OCI-LY1 (cell line): ENCODE measurements at regions not wholly inside any gene's neighbourhood (a gene's known extent, or its start where the extent isn't known, plus 50 kb on each side); places are given as distances from the start of the nearest gene placed in this dataset.
"Not testable (repeated sequence)": the region's sequence is repeated elsewhere in the genome, so short reads cannot be mapped to it uniquely, and the experiment has no call there.

Experiments used
- H2AFZ ChIP-seq: fragments of 200-600 bp; sonication (generic), shearing (Covaris generic); 2 replicates; pipeline ENCODE4 v1.6.0; 2014; ENCODE audit warnings: antibody characterized with exemption, mild to moderate bottlenecking, low read length
- H3F3A ChIP-seq: fragments of 200-600 bp; sonication (generic), shearing (Covaris generic); 2 replicates; pipeline ENCODE4 v1.6.0; 2014; ENCODE audit warnings: mild to moderate bottlenecking, antibody characterized with exemption, low read length, moderate library complexity; ENCODE audit not compliant: insufficient read depth
- H3K27ac ChIP-seq: fragments of 200-600 bp; sonication (generic); 2 replicates; pipeline ENCODE4 v1.5.1; 2014; ENCODE audit warnings: low read length, mixed run types, mild to moderate bottlenecking, low read depth; ENCODE audit not compliant: poor library complexity, severe bottlenecking
- H3K27me3 ChIP-seq: fragments of 200-600 bp; sonication (generic); 2 replicates; pipeline ENCODE4 v1.6.0; 2014; ENCODE audit warnings: antibody characterized with exemption, mild to moderate bottlenecking, low read length, moderate library complexity; ENCODE audit not compliant: insufficient read depth
- H3K36me3 ChIP-seq: fragments of 200-600 bp; sonication (generic); 2 replicates; pipeline ENCODE4 v1.6.1; 2014; ENCODE audit warnings: mild to moderate bottlenecking, antibody characterized with exemption, low read length, moderate library complexity, mixed read lengths; ENCODE audit not compliant: insufficient read depth
- H3K4me1 ChIP-seq: fragments of 200-600 bp; sonication (generic); 2 replicates; pipeline ENCODE4 v1.5.1; 2014; ENCODE audit warnings: mild to moderate bottlenecking, low read length, moderate library complexity; ENCODE audit not compliant: insufficient read depth, severe bottlenecking
- H3K4me2 ChIP-seq: fragments of 200-600 bp; sonication (generic), shearing (Covaris generic); 2 replicates; pipeline ENCODE4 v1.6.1; 2014; ENCODE audit warnings: low read length
- H3K4me3 ChIP-seq: fragments of 200-600 bp; sonication (generic); 2 replicates; pipeline ENCODE4 v1.5.1; 2014; ENCODE audit warnings: low read length, low read depth, mild to moderate bottlenecking, mixed read lengths; ENCODE audit not compliant: poor library complexity, severe bottlenecking
- H3K79me2 ChIP-seq: fragments of 200-600 bp; shearing (Covaris generic); 2 replicates; pipeline ENCODE4 v1.6.1; 2016; ENCODE audit warnings: mixed run types, low read length, mixed read lengths; ENCODE audit not compliant: insufficient read depth
- H3K9ac ChIP-seq: fragments of 200-600 bp; sonication (generic), shearing (Covaris generic); 2 replicates; pipeline ENCODE4 v1.6.1; 2014; ENCODE audit warnings: mild to moderate bottlenecking, low read length, mixed read lengths
- H3K9me2 ChIP-seq: fragments of 200-600 bp; sonication (generic), shearing (Covaris generic); 2 replicates; pipeline ENCODE4 v1.6.1; 2014; ENCODE audit warnings: low read depth, mild to moderate bottlenecking, low read length, mixed read lengths
- H3K9me3 ChIP-seq: fragments of 200-600 bp; shearing (Covaris generic); 2 replicates; pipeline ENCODE4 v1.6.1; 2014; ENCODE audit warnings: low read length, mixed read lengths
- H4K20me1 ChIP-seq: fragments of 200-600 bp; sonication (generic), shearing (Covaris generic); 2 replicates; pipeline ENCODE4 v1.6.0; 2016; ENCODE audit warnings: mild to moderate bottlenecking, low read length; ENCODE audit not compliant: insufficient read depth
- EZH2 ChIP-seq: fragments of 200-600 bp; sonication (generic), shearing (Covaris generic); IDR thresholded peaks from 2 replicates; pipeline ENCODE4 v1.8.0; 2017; ENCODE audit warnings: borderline replicate concordance, mixed run types, mild to moderate bottlenecking, antibody characterized with exemption, low read length, moderate library complexity, mixed read lengths
- TF ChIP-seq, protein P1 (sequence below): fragments of 200-600 bp; sonication (generic), shearing (Covaris generic); IDR thresholded peaks from 2 replicates; pipeline ENCODE4 v1.5.1; 2017; ENCODE audit warnings: mild to moderate bottlenecking, antibody characterized with exemption, low read length, moderate library complexity, mixed read lengths

DNA sequence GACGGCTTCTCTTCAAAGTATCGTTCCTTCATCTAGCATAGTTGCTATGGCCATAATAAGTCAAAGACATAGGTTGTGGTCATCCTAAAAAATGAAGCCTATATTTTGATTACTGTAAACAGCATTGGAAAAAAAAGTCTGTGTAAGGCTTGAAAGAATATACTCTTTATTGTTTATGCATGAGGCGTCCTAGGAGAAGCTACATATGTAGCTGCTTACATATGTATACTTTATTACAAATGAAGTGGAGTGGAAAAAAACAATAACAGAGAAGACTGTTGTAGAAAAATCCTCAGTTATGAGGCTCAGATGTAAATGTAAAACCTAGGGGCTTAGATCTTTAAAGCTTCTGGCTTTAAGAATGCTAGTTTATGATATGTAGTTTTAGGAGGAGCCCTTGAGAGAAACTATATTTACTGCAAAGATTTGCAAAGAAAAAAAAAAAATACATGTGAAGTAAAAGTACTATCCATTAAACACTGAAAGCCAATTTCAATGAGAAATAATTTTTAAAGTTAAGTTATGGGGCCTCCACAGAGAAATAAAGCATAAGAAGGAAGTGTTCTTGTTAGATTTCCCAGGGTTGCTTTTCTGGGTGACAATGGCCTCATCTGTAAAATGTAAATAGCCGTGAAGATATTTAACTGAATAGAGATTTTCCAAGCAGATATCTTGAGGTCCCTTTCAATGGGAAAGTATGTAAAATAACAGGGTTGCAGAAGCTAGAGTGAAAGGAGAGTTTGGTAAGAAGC lies 598.2 kb downstream of the TRIML1 start:
- H3K4me1 ChIP-seq: no peaks in the 10 kb centered on the region
- H3K4me2 ChIP-seq: no peak overlapping the region
- H3K36me3 ChIP-seq: no peaks in the 10 kb centered on the region
- no peak overlapping the region for H3K4me3 ChIP-seq
- no peaks in the 10 kb centered on the region for H3K27me3 ChIP-seq
- H3K9me3 ChIP-seq: no peaks in the 10 kb centered on the region
- H3K9ac ChIP-seq: no peak overlapping the region
- no peaks in the 10 kb centered on the region for H4K20me1 ChIP-seq
- H2AFZ ChIP-seq: no peak overlapping the region
- H3K79me2 ChIP-seq: no peaks in the 10 kb centered on the region
- TF ChIP-seq EZH2: no peak
- TF ChIP-seq, protein P1, sequence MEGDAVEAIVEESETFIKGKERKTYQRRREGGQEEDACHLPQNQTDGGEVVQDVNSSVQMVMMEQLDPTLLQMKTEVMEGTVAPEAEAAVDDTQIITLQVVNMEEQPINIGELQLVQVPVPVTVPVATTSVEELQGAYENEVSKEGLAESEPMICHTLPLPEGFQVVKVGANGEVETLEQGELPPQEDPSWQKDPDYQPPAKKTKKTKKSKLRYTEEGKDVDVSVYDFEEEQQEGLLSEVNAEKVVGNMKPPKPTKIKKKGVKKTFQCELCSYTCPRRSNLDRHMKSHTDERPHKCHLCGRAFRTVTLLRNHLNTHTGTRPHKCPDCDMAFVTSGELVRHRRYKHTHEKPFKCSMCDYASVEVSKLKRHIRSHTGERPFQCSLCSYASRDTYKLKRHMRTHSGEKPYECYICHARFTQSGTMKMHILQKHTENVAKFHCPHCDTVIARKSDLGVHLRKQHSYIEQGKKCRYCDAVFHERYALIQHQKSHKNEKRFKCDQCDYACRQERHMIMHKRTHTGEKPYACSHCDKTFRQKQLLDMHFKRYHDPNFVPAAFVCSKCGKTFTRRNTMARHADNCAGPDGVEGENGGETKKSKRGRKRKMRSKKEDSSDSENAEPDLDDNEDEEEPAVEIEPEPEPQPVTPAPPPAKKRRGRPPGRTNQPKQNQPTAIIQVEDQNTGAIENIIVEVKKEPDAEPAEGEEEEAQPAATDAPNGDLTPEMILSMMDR: no peak
- H3K9me2 ChIP-seq: no peaks in the 10 kb centered on the region
- H3F3A ChIP-seq: no peaks in the 10 kb centered on the region
- no peak overlapping the region for H3K27ac ChIP-seq

DNA sequence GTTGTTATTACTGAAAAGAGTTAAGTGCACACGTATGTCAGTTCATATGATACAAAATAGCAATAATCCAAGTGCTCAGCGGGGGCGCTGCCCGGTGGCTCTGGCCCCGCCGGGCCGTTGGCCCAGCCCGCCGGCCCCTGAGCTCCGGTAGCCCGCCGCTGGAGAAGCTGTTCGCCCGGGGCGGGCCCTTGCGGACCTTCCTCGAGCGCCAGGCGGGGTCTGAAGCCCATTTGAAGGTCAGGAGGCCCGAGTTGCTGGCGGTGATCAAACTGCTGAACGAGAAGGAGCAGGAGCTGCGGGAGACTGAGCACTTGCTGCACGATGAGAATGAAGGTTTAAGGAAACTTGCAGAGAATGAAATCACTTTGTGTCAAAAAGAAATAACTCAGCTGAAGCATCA lies 599.0 kb downstream of the TRIML1 start:
- not testable (repeated sequence) for H3K9me3 ChIP-seq, H3K27me3 ChIP-seq, H2AFZ ChIP-seq, H4K20me1 ChIP-seq, H3K9ac ChIP-seq, H3K79me2 ChIP-seq, H3F3A ChIP-seq, H3K4me2 ChIP-seq, H3K9me2 ChIP-seq, H3K4me1 ChIP-seq, H3K36me3 ChIP-seq, H3K27ac ChIP-seq
- H3K4me3 ChIP-seq: peak overlapping the region; percentile 57

DNA sequence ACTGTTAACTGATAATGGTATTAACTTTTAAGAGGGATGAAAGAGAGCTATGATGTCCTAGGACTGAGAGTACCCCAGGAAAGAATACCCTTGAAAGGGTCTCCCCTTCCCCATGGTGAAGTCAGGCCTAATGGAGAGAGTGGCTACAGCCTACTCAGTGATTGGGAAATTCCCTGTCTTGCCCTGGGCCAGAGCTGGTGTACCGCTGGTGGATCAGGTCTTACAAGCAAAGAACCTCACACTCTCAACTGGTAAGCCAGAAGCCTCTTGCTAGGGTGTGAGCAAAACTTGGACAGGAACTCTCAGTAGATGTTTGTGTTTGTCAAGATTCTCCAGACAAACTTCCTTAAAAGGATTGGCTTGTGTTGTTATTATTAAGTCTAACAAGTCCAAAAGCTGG lies 600.9 kb downstream of the TRIML1 start:
- H3K9ac ChIP-seq, H3K4me2 ChIP-seq, H3F3A ChIP-seq, H3K36me3 ChIP-seq, H3K79me2 ChIP-seq, H4K20me1 ChIP-seq, H3K9me3 ChIP-seq, H3K4me3 ChIP-seq, H3K27ac ChIP-seq, H3K9me2 ChIP-seq, H3K4me1 ChIP-seq, H3K27me3 ChIP-seq, H2AFZ ChIP-seq: not testable (repeated sequence)

DNA sequence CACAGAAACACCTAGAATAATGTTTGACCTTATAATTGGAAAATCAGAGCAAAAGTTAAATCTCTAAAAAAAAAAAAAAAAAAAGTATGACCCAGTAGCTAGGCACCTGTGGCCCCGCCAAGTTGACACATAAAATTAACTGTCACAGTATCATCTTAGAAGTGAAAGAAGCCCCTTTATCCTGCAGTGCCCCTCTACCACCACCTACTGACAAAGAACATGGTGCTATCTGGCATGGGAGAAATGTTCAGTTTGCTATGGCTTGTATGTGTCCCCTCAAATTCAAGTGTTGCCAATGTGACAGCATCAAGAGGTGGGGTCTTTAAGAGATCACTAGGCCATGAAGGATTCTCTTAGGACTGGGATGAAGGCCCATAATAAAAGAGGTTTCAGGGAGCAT lies 601.5 kb downstream of the TRIML1 start:
- not testable (repeated sequence) for H3K79me2 ChIP-seq, H3K27me3 ChIP-seq, H3K4me3 ChIP-seq, H3K27ac ChIP-seq, H3K9me2 ChIP-seq, H2AFZ ChIP-seq, H4K20me1 ChIP-seq, H3K4me2 ChIP-seq, H3K9ac ChIP-seq, H3K36me3 ChIP-seq, H3K4me1 ChIP-seq, H3K9me3 ChIP-seq, H3F3A ChIP-seq
